ENCODE measurements at regions not wholly inside any gene's neighbourhood (a gene's known extent, or its start where the extent isn't known, plus 50 kb on each side); places are given as distances from the start of the nearest gene placed in this dataset.
A peak's percentile ranks its signal among the peaks of the same experiment; 100 is the strongest.
"Not testable (repeated sequence)": the region's sequence is repeated elsewhere in the genome, so short reads cannot be mapped to it uniquely, and the experiment has no call there.

DNA sequence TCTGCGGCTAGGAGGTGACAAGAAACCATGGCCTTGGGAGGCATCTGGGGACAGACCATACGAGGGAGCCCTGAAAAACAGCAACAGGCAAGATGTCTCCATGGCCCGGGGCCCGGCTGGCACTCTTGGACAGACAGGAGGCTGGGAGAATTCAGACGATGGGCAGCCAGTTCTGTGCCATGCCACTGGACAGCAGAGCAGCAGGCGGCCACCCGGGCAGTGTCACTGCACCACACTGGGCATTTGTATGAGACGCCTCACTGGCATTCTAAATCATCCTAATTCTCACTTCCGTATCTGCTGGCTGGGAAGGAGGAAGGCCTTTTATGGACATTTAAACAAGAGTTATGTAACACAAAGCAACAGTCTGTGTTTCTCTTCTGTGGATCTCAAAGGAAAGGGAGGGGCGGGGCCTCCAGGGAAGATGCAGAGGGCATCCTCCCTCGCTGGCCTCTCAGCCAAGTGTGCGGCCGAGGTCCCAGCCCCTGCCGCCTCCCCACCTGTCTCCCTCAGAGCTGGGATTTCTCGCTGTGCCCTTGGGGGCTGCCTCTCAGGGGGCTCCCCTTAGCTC lies 350.3 kb downstream of the SHANK2 start:
- H3K4me3 ChIP-seq (ENCODE audit: low read depth, low read length), result no peak overlapping the region
- TF ChIP-seq POLR2A (IDR thresholded peaks at IDR 0.05; ENCODE audit: extremely low read depth, insufficient read length), result no peak
- TF ChIP-seq, protein P1, sequence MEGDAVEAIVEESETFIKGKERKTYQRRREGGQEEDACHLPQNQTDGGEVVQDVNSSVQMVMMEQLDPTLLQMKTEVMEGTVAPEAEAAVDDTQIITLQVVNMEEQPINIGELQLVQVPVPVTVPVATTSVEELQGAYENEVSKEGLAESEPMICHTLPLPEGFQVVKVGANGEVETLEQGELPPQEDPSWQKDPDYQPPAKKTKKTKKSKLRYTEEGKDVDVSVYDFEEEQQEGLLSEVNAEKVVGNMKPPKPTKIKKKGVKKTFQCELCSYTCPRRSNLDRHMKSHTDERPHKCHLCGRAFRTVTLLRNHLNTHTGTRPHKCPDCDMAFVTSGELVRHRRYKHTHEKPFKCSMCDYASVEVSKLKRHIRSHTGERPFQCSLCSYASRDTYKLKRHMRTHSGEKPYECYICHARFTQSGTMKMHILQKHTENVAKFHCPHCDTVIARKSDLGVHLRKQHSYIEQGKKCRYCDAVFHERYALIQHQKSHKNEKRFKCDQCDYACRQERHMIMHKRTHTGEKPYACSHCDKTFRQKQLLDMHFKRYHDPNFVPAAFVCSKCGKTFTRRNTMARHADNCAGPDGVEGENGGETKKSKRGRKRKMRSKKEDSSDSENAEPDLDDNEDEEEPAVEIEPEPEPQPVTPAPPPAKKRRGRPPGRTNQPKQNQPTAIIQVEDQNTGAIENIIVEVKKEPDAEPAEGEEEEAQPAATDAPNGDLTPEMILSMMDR (IDR thresholded peaks at IDR 0.05; ENCODE audit: low read depth, low read length), result no peak
- TF ChIP-seq, protein P2, sequence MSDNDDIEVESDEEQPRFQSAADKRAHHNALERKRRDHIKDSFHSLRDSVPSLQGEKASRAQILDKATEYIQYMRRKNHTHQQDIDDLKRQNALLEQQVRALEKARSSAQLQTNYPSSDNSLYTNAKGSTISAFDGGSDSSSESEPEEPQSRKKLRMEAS (IDR thresholded peaks at IDR 0.05; ENCODE audit: low read depth, low read length), result no peak
- no peak for TF ChIP-seq MYC (IDR thresholded peaks at IDR 0.05; ENCODE audit: low read depth, low read length)
- peak; percentile 50 for DNase-seq (ENCODE audit: low read depth)

DNA sequence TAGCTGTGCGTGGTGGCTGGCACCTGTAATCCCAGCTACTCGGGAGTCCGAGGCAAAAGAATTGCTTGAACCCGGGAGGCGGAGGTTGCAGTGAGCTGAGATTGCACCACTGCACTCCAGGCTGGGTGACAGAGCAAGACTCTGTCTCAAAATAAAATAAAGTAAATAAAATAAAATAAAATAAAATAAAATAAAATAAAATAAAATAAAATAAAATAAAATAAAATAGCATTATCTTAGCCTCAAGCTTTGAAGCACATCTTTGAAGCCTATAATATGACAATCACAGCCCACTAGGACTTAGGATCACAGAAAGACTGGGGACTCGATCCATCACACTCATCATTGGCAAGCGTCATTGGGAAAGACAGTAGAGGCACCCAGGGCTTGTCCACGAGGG lies 349.1 kb downstream of the SHANK2 start:
- not testable (repeated sequence) for DNase-seq (ENCODE audit: low read depth); H3K4me3 ChIP-seq (ENCODE audit: low read depth, low read length)

DNA sequence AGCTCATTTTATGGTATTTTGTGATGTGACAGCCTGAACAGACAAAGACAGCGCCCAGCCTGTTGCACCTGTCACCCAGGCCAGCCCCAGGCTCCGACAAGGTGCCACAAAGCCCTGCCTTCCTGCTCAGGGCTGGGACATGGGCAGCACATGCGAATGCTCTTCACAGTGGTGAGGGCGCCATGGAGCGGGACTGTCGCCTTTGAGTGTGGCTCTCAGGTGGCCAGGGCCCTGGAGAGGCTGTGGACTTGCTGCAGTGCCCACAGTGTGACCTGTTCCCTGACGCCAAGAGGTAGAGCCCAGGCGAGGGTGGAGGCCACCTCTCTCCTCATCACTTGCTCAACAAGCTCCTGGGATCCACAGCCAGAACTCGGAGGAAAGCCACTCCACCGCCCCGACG lies 346.3 kb downstream of the SHANK2 start:
- no peak overlapping the region for H3K4me3 ChIP-seq (ENCODE audit: low read depth, low read length)
- no peak for DNase-seq (ENCODE audit: low read depth)
- TF ChIP-seq, protein P2 (IDR thresholded peaks at IDR 0.05; ENCODE audit: low read depth, low read length), result no peak
- TF ChIP-seq, protein P1 (IDR thresholded peaks at IDR 0.05; ENCODE audit: low read depth, low read length), result no peak
- TF ChIP-seq MYC (IDR thresholded peaks at IDR 0.05; ENCODE audit: low read depth, low read length) (no peak), POLR2A (IDR thresholded peaks at IDR 0.05; ENCODE audit: extremely low read depth, insufficient read length) (no peak)

DNA sequence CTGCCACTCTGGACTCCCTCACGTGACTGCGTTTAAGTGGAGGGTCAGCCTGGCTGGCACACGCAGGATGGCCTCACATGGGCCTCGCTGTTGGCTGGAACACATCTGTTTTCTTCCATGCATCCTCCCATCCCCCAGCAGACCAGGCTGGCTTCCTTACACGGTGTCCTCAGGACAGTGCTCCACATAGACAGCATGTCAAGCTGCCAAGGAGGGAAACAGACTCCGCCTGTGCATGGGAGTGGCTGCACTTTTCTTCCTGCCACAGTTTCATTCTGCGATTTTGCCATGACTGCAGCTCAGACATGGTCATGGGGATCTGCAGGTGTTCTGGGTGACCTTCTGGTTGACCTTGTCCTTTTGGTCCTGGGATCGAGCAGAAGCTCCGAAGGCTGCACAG lies 344.2 kb downstream of the SHANK2 start:
- TF ChIP-seq POLR2A (IDR thresholded peaks at IDR 0.05; ENCODE audit: extremely low read depth, insufficient read length) (no peak), MYC (IDR thresholded peaks at IDR 0.05; ENCODE audit: low read depth, low read length) (no peak)
- TF ChIP-seq, protein P2 (IDR thresholded peaks at IDR 0.05; ENCODE audit: low read depth, low read length), result no peak
- TF ChIP-seq, protein P1 (IDR thresholded peaks at IDR 0.05; ENCODE audit: low read depth, low read length), result no peak
- H3K4me3 ChIP-seq (ENCODE audit: low read depth, low read length), result no peak overlapping the region
- DNase-seq (ENCODE audit: low read depth), result no peak

DNA sequence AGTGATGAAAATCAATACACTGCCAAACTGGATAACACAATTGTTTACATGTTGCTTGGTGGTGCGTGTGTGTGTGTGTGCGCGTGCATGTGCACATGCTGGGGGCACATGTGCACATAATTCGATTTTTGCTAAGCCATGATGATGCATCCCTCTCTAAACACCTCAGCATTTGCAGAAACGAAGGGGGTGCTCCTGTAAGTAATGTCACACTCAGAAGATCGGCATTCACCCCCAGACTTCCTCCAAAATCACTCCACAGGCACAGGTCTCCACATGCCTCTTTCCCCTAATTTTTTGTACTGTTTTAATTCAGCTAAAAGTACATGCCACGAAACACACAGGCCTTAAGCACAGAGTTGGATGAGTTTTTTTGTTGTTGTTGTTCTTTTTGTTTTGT lies 341.5 kb downstream of the SHANK2 start:
- DNase-seq (ENCODE audit: low read depth), result no peak
- H3K4me3 ChIP-seq (ENCODE audit: low read depth, low read length), result no peak overlapping the region
- TF ChIP-seq MYC (IDR thresholded peaks at IDR 0.05; ENCODE audit: low read depth, low read length) (no peak), POLR2A (IDR thresholded peaks at IDR 0.05; ENCODE audit: extremely low read depth, insufficient read length) (no peak)
- TF ChIP-seq, protein P2 (IDR thresholded peaks at IDR 0.05; ENCODE audit: low read depth, low read length), result no peak

DNA sequence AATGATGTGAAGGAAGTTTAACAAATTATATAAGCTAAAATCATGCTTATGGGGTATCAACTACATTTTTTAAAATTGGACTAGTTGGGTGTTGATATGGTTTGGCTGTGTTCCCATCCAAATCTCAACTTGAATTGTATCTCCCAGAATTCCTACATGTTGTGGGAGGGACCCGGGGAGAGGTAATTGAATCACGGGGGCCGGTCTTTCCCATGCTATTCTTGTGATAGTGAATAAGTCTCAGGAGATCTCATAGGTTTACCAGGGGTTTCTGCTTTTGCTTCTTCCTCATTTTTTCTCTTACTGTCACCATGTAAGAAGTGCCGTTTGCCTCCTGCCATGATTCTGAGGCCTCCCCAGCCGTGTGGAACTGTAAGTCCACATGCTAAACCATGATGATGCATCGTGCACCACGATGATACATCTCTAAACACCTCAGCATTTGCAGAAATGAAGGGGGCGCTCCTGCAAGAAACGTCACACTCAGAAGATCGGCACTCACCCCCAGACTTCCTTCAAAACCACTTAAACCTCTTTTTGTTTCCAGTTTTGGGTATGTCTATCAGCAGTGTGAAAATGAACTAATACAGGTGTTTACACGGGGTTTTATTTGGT lies 340.0 kb downstream of the SHANK2 start:
- peak; percentile 10 for DNase-seq (ENCODE audit: low read depth)
- H3K4me3 ChIP-seq (ENCODE audit: low read depth, low read length), result no peak overlapping the region
- TF ChIP-seq MYC (IDR thresholded peaks at IDR 0.05; ENCODE audit: low read depth, low read length) (no peak), POLR2A (IDR thresholded peaks at IDR 0.05; ENCODE audit: extremely low read depth, insufficient read length) (no peak)
- TF ChIP-seq, protein P1 (IDR thresholded peaks at IDR 0.05; ENCODE audit: low read depth, low read length), result no peak
- TF ChIP-seq, protein P2 (IDR thresholded peaks at IDR 0.05; ENCODE audit: low read depth, low read length), result no peak

All from NB4 (cell line).